ENCODE measurements at regions not wholly inside any gene's neighbourhood (a gene's known extent, or its start where the extent isn't known, plus 50 kb on each side); places are given as distances from the start of the nearest gene placed in this dataset.

- no peak for TF ChIP-seq CTCF (IDR thresholded peaks at IDR 0.05; ENCODE audit: control insufficient read depth, extremely low read depth, insufficient read depth)
- DNase-seq (ENCODE audit: low read depth) = no peak
- H3K4me3 ChIP-seq (ENCODE audit: low read depth, low read length) = no peak overlapping the region
Observed at GRCh38 chr2:59662127-59662861, 891.2 kb downstream of the BCL11A start.

- no peak overlapping the region for H3K4me3 ChIP-seq (ENCODE audit: low read depth, low read length)
- no peak for DNase-seq (ENCODE audit: low read depth)
- no peak for TF ChIP-seq CTCF (IDR thresholded peaks at IDR 0.05; ENCODE audit: control insufficient read depth, extremely low read depth, insufficient read depth)
Observed at GRCh38 chr2:59660262-59660661, 893.2 kb downstream of the BCL11A start.

DNA sequence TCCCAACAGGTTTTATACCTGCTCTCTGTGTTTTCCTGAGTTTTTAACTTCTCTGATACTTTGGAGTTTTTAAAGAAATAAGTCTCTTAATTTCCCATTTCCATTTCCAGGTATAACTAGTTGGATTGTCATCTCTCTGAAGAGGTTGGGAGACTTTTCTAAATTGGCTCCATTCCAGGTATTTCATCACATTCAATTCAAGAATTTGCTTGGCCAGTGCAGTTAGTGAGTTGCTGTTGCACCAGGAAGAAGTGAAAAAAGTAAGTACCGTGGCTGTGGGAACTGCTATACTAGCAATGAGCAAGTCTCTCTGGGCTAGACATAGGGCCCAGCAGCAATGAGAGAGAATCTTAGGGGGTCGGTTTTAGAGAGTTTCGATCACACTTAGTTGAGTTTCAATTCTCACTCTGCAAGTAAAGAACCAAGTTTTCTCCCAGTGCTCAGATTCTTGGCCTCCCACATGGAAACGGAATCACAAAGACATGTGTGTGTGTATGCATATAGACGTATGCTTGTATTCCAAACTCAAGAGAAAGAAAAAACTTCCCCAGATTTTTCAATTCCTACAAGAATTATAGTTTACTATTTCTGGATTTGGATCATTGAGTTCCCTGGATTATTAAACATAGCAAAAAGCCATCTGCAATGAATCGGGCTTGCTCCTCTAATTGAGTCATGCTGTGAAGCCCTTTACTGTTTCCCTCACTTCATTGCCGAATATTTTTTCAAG, 894.4 kb downstream of the BCL11A start:
- no peak overlapping the region for H3K4me3 ChIP-seq (ENCODE audit: low read depth, low read length)
- DNase-seq (ENCODE audit: low read depth) = no peak
- TF ChIP-seq CTCF (IDR thresholded peaks at IDR 0.05; ENCODE audit: control insufficient read depth, extremely low read depth, insufficient read depth) = no peak

- no peak for DNase-seq (ENCODE audit: low read depth)
- H3K4me3 ChIP-seq (ENCODE audit: low read depth, low read length) = no peak overlapping the region
- TF ChIP-seq CTCF (IDR thresholded peaks at IDR 0.05; ENCODE audit: control insufficient read depth, extremely low read depth, insufficient read depth) = no peak
Observed at GRCh38 chr2:59655809-59656208, 897.6 kb downstream of the BCL11A start.

- no peak for TF ChIP-seq CTCF (IDR thresholded peaks at IDR 0.05; ENCODE audit: control insufficient read depth, extremely low read depth, insufficient read depth)
- H3K4me3 ChIP-seq (ENCODE audit: low read depth, low read length) = no peak overlapping the region
- DNase-seq (ENCODE audit: low read depth) = no peak
Observed at GRCh38 chr2:59654710-59655109, 898.7 kb downstream of the BCL11A start.

- no peak for DNase-seq (ENCODE audit: low read depth)
- no peak for TF ChIP-seq CTCF (IDR thresholded peaks at IDR 0.05; ENCODE audit: control insufficient read depth, extremely low read depth, insufficient read depth)
- no peak overlapping the region for H3K4me3 ChIP-seq (ENCODE audit: low read depth, low read length)
Observed at GRCh38 chr2:59653164-59653563, 900.3 kb downstream of the BCL11A start.
